GM11168 (cell line): ENCODE measurements at regions not wholly inside any gene's neighbourhood (a gene's known extent, or its start where the extent isn't known, plus 50 kb on each side); places are given as distances from the start of the nearest gene placed in this dataset.

Experiments used
- in situ Hi-C: fragments of 300-500 bp; cut with MboI; formaldehyde crosslinking; loops from one replicate; pipeline ENCODE4 v1.12.0; 2022; ENCODE audit warnings: low sequenced_read_pairs; ENCODE audit not compliant: unreplicated experiment

- in situ Hi-C loops = no loop called here
These were observed 97.6 kb downstream of the NUDT12 start for GRCh38 chr5:103464835-103465484.

- in situ Hi-C loops = no loop called here
These were observed 99.3 kb downstream of the NUDT12 start for GRCh38 chr5:103463261-103463660.

- in situ Hi-C loops = no loop called here
These were observed 101.3 kb downstream of the NUDT12 start for GRCh38 chr5:103461243-103461642.

- in situ Hi-C loops = loop anchor here (10.0 kb wide), 1 partner anchor 204 kb away; the partner anchor contains the start of gene MACIR
These were observed 104.0 kb downstream of the NUDT12 start for GRCh38 chr5:103458497-103459040.

GRCh38 chr5:103456476-103456875 lies 106.1 kb downstream of the NUDT12 start:
- in situ Hi-C loops = loop anchor here (10.0 kb wide), 1 partner anchor 202 kb away; the partner anchor contains the start of gene MACIR

- in situ Hi-C loops = loop anchor here (10.0 kb wide), 1 partner anchor 201 kb away; the partner anchor contains the start of gene MACIR
These were observed 106.8 kb downstream of the NUDT12 start for GRCh38 chr5:103455796-103456195.

- in situ Hi-C loops = loop anchor here (10.0 kb wide), 1 partner anchor 200 kb away; the partner anchor contains the start of gene MACIR
These were observed 107.8 kb downstream of the NUDT12 start for GRCh38 chr5:103454770-103455169.

GRCh38 chr5:103452666-103453065 lies 109.9 kb downstream of the NUDT12 start:
- in situ Hi-C loops = loop anchor here (10.0 kb wide), 1 partner anchor 198 kb away; the partner anchor contains the start of gene MACIR

- in situ Hi-C loops = loop anchor here (10.0 kb wide), 1 partner anchor 197 kb away; the partner anchor contains the start of gene MACIR
These were observed 110.5 kb downstream of the NUDT12 start for GRCh38 chr5:103452089-103452488.

GRCh38 chr5:103451261-103451660 lies 111.3 kb downstream of the NUDT12 start:
- in situ Hi-C loops = loop anchor here (10.0 kb wide), 1 partner anchor 196 kb away; the partner anchor contains the start of gene MACIR

- in situ Hi-C loops = loop anchor here (10.0 kb wide), 1 partner anchor 196 kb away; the partner anchor contains the start of gene MACIR
These were observed 112.1 kb downstream of the NUDT12 start for GRCh38 chr5:103450333-103451061.

- in situ Hi-C loops = no loop called here
These were observed 115.8 kb downstream of the NUDT12 start for GRCh38 chr5:103446813-103447212.

GRCh38 chr5:103445426-103446035 lies 117.1 kb downstream of the NUDT12 start:
- in situ Hi-C loops = no loop called here

GRCh38 chr5:103444333-103445038 lies 118.1 kb downstream of the NUDT12 start:
- in situ Hi-C loops = no loop called here

- in situ Hi-C loops = no loop called here
These were observed 119.8 kb downstream of the NUDT12 start for GRCh38 chr5:103442750-103443149.

GRCh38 chr5:103441523-103441922 lies 121.1 kb downstream of the NUDT12 start:
- in situ Hi-C loops = no loop called here

GRCh38 chr5:103439007-103439406 lies 123.6 kb downstream of the NUDT12 start:
- in situ Hi-C loops = no loop called here

GRCh38 chr5:103436656-103437055 lies 125.9 kb downstream of the NUDT12 start:
- in situ Hi-C loops = no loop called here

GRCh38 chr5:103436112-103436511 lies 126.5 kb downstream of the NUDT12 start:
- in situ Hi-C loops = no loop called here
